ENCODE measurements at regions not wholly inside any gene's neighbourhood (a gene's known extent, or its start where the extent isn't known, plus 50 kb on each side); places are given as distances from the start of the nearest gene placed in this dataset.

- Histone ChIP-seq H3K4me3 (no peak overlapping the region), H3K36me3 (no peaks in the 10 kb centered on the region), H3K27me3 (ENCODE audit: low read depth) (no peaks in the 10 kb centered on the region), H3K9me3 (peaks cover 12% of the 10 kb centered on the region), H3K27ac (no peak overlapping the region), H3K4me1 (no peaks in the 10 kb centered on the region)
- DNase-seq: no peak
- no peak for TF ChIP-seq CTCF (IDR thresholded peaks at IDR 0.05)
- no peak for ATAC-seq
- intact Hi-C loops (cut with DNase I): no loop called here
Observed at GRCh38 chr11:127493330-127494022, 492.9 kb upstream of the KIRREL3 start.

GRCh38 chr11:127492029-127492428, 491.5 kb upstream of the KIRREL3 start:
- Histone ChIP-seq H3K36me3 (no peaks in the 10 kb centered on the region), H3K4me1 (no peaks in the 10 kb centered on the region), H3K4me3 (no peak overlapping the region), H3K27ac (no peak overlapping the region), H3K27me3 (ENCODE audit: low read depth) (no peaks in the 10 kb centered on the region), H3K9me3 (peaks cover 12% of the 10 kb centered on the region)
- DNase-seq (no peak), ATAC-seq (no peak)
- intact Hi-C loops (cut with DNase I): no loop called here
- no peak for TF ChIP-seq CTCF (IDR thresholded peaks at IDR 0.05)

GRCh38 chr11:127491589-127491988, 491.0 kb upstream of the KIRREL3 start:
- no peak for TF ChIP-seq CTCF (IDR thresholded peaks at IDR 0.05)
- Histone ChIP-seq H3K9me3 (peaks cover 12% of the 10 kb centered on the region), H3K4me1 (no peaks in the 10 kb centered on the region), H3K4me3 (no peak overlapping the region), H3K27me3 (ENCODE audit: low read depth) (no peaks in the 10 kb centered on the region), H3K36me3 (no peaks in the 10 kb centered on the region), H3K27ac (no peak overlapping the region)
- intact Hi-C loops (cut with DNase I): no loop called here
- ATAC-seq (no peak), DNase-seq (no peak)

GRCh38 chr11:127490896-127491295, 490.3 kb upstream of the KIRREL3 start:
- no peak overlapping the region for H3K27ac ChIP-seq
- no peak for ATAC-seq
- H3K9me3 ChIP-seq: peaks cover 12% of the 10 kb centered on the region
- no peak overlapping the region for H3K4me3 ChIP-seq
- no peaks in the 10 kb centered on the region for H3K36me3 ChIP-seq
- TF ChIP-seq CTCF (IDR thresholded peaks at IDR 0.05): no peak
- no peaks in the 10 kb centered on the region for H3K27me3 ChIP-seq (ENCODE audit: low read depth)
- intact Hi-C loops (cut with DNase I): no loop called here
- DNase-seq: no peak
- no peaks in the 10 kb centered on the region for H3K4me1 ChIP-seq

GRCh38 chr11:127485541-127485940, 485.0 kb upstream of the KIRREL3 start:
- ATAC-seq: no peak
- no peak for TF ChIP-seq CTCF (IDR thresholded peaks at IDR 0.05)
- intact Hi-C loops (cut with DNase I): no loop called here

More at GRCh38 chr11:127485541-127485940, 485.0 kb upstream of the KIRREL3 start:
- Histone ChIP-seq H3K9me3 (peaks cover 2% of the 10 kb centered on the region), H3K36me3 (no peaks in the 10 kb centered on the region), H3K4me3 (no peak overlapping the region), H3K4me1 (no peaks in the 10 kb centered on the region), H3K27ac (no peak overlapping the region), H3K27me3 (ENCODE audit: low read depth) (no peaks in the 10 kb centered on the region)
- DNase-seq: no peak

All from lower lobe of right lung (tissue), 2 donors.